HG03521 (cell line): ENCODE measurements at regions not wholly inside any gene's neighbourhood (a gene's known extent, or its start where the extent isn't known, plus 50 kb on each side); places are given as distances from the start of the nearest gene placed in this dataset.

Experiments used
- ATAC-seq: cut with Tn5 transposase; IDR thresholded peaks from one replicate; pipeline ENCODE4 v1.9.1; 2021; ENCODE audit warnings: mild to moderate bottlenecking, moderate library complexity; ENCODE audit not compliant: unreplicated experiment

- ATAC-seq: no peak
These were observed 272.3 kb upstream of the EPHA4 start for GRCh38 chr2:221844212-221845020.

- ATAC-seq: no peak
These were observed 264.0 kb upstream of the EPHA4 start for GRCh38 chr2:221836095-221836494.

GRCh38 chr2:221833966-221834365 lies 261.9 kb upstream of the EPHA4 start:
- no peak for ATAC-seq

GRCh38 chr2:221831051-221831450 lies 258.9 kb upstream of the EPHA4 start:
- ATAC-seq: no peak

- no peak for ATAC-seq
These were observed 250.3 kb upstream of the EPHA4 start for GRCh38 chr2:221822416-221822815.

GRCh38 chr2:221818616-221819320 lies 246.7 kb upstream of the EPHA4 start:
- ATAC-seq: no peak

GRCh38 chr2:221817878-221818277 lies 245.8 kb upstream of the EPHA4 start:
- no peak for ATAC-seq

GRCh38 chr2:221817052-221817451 lies 244.9 kb upstream of the EPHA4 start:
- no peak for ATAC-seq

GRCh38 chr2:221816566-221816965 lies 244.5 kb upstream of the EPHA4 start:
- no peak for ATAC-seq

GRCh38 chr2:221810650-221811049 lies 238.5 kb upstream of the EPHA4 start:
- no peak for ATAC-seq

- no peak for ATAC-seq
These were observed 238.1 kb upstream of the EPHA4 start for GRCh38 chr2:221810245-221810644.

- ATAC-seq: no peak
These were observed 236.4 kb upstream of the EPHA4 start for GRCh38 chr2:221808488-221808887.

GRCh38 chr2:221807706-221808105 lies 235.6 kb upstream of the EPHA4 start:
- no peak for ATAC-seq

GRCh38 chr2:221802089-221802488 lies 230.0 kb upstream of the EPHA4 start:
- no peak for ATAC-seq

GRCh38 chr2:221792971-221793521 lies 220.9 kb upstream of the EPHA4 start:
- ATAC-seq: no peak

- ATAC-seq: no peak
These were observed 219.7 kb upstream of the EPHA4 start for GRCh38 chr2:221791844-221792243.

- ATAC-seq: no peak
These were observed 215.5 kb upstream of the EPHA4 start for GRCh38 chr2:221787561-221787960.

GRCh38 chr2:221786297-221786926 lies 214.3 kb upstream of the EPHA4 start:
- ATAC-seq: no peak

GRCh38 chr2:221780281-221780688 lies 208.2 kb upstream of the EPHA4 start:
- no peak for ATAC-seq

- ATAC-seq: no peak
These were observed 207.5 kb upstream of the EPHA4 start for GRCh38 chr2:221779614-221780067.

GRCh38 chr2:221778025-221778424 lies 205.9 kb upstream of the EPHA4 start:
- no peak for ATAC-seq
